GM18508 (cell line): ENCODE measurements at regions not wholly inside any gene's neighbourhood (a gene's known extent, or its start where the extent isn't known, plus 50 kb on each side); places are given as distances from the start of the nearest gene placed in this dataset.

Experiments used
- ATAC-seq: cut with Tn5 transposase; IDR thresholded peaks from one replicate; pipeline ENCODE4 v1.9.1; 2021; ENCODE audit warnings: moderate number of reproducible peaks; ENCODE audit not compliant: insufficient read depth, unreplicated experiment

- ATAC-seq = no peak
Observed at GRCh38 chr12:127542931-127543330, 724.0 kb upstream of the TMEM132C start.

- no peak for ATAC-seq
Observed at GRCh38 chr12:127546721-127547505, 720.1 kb upstream of the TMEM132C start.

GRCh38 chr12:127548123-127548553 lies 718.8 kb upstream of the TMEM132C start:
- no peak for ATAC-seq

DNA sequence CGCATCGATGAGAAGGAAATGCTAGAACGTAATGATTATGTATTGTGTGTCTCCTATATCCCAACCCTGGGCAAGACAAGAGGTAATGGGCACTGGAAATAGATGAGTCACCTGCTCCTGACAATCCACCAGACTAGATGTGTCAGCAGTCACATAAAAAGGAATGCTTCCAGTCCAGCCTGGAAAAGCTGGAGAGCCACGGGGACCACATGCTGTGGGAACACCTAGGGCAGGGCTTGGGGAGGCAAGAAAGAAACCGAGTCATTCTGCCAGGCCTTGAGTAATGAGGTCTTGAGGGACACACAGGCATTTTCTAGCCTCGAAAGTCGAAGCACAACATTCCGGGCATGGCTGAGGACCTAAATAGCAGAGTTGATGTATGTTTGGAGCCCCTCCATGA lies 716.7 kb upstream of the TMEM132C start:
- no peak for ATAC-seq

- ATAC-seq = no peak
Observed at GRCh38 chr12:127552838-127553237, 714.1 kb upstream of the TMEM132C start.

- no peak for ATAC-seq
Observed at GRCh38 chr12:127555071-127555470, 711.9 kb upstream of the TMEM132C start.

DNA sequence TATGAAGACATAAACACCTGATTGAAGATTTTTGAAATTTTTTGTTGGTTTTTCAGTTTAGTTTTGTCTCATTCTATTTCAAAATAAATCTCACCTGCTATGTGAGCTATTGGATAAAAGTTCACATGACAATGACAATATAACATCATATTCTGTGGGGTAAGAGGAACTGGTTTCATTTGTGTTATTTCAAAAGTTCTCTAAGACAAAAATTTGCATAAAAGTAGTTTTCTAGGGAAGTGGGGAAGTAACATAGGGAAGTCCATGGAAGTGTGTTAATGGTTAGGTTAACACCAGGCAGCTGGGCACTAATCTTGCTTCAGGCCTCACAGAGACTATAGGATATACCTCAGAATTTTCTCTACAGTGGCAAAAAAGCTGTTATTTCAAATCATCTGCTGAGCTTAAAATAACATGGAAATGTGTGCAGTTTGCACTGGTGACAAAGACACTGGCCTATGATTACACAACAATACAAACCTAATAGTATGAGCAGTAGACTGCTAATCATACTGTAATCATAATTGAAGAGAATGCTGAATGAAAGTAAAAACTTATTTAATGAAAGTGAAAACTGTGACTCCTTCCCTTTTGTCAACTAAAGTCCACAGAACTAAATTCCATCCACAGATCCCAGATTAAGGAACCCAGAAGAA lies 710.6 kb upstream of the TMEM132C start:
- no peak for ATAC-seq

GRCh38 chr12:127558361-127558760 lies 708.6 kb upstream of the TMEM132C start:
- no peak for ATAC-seq

- ATAC-seq = no peak
Observed at GRCh38 chr12:127559349-127560040, 707.5 kb upstream of the TMEM132C start.

DNA sequence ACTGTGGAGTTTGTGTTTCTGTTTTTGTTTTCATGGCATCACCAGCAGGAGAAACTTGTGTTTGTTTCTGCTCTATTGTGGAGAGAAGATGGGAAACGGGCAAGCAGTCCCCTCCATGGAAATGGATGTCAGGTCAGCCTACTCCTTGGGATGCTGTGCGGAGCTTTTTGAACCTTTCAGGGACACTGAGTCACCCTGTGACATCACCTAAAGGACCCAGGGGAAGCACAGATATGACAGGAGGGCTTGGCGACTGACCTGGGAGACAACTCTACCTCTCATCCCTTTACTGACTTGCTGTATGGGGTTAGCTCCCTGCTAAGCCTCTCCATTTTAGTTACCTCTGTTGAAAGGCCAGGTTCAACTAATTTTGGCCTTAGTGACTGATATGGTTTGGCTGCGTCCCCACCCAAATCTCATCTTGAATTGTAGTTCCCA lies 706.9 kb upstream of the TMEM132C start:
- ATAC-seq = no peak

DNA sequence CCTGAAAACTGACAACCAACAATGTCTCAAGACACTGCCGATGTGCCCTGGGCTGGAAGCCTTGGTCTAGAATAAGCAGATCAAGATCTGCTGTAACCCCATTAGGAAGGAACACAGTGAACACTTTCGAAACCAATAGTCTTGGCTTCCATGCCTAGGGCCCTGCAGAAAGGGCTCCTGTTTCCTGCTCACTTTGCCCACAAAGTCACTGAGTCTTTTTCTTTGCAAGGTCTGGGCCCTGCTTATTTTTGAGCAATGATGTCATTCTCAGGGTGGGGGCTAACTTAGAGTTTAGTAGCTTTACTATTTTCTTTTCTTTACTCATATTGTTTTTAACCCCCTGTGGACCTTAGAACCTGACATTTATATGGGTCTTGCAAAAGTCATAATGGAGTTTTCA lies 704.2 kb upstream of the TMEM132C start:
- ATAC-seq = no peak

DNA sequence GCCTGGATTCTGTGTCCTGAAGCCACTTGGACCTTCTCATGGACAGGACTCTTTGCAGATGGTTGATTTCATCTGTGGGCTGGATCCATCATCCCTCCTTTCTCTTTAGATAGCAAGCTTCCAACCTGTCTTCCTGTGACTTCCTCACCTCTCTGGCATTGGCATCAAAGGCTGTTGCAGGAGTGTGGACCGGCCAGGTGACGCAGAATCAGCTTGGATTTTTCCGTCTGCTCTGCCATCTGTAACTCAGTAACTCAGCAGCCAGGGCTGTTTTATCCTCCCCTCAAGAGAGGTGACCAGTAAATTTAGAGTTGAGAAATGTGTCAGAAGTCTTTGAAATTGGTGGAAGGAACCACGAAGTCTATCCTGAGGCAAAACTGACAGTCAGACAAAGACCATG lies 701.7 kb upstream of the TMEM132C start:
- no peak for ATAC-seq

DNA sequence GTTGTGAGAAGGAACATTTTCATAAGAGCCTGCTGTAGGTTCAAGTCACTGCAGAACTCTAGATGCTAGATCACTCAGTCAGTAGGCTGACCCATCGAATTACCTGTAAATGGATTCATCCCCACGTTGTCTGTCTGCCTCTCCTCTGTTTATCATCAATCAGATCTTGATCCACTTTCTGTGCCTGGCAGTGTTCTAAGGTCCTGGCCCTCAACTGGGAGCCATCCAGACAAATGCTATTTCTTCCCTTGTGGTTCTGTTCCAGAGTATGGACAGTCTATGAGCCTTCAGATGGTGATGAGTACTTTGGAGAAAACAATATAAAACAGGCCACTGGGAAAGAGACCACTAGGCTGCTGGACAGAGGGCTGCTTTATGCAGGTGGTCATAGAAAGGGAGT lies 699.4 kb upstream of the TMEM132C start:
- no peak for ATAC-seq

DNA sequence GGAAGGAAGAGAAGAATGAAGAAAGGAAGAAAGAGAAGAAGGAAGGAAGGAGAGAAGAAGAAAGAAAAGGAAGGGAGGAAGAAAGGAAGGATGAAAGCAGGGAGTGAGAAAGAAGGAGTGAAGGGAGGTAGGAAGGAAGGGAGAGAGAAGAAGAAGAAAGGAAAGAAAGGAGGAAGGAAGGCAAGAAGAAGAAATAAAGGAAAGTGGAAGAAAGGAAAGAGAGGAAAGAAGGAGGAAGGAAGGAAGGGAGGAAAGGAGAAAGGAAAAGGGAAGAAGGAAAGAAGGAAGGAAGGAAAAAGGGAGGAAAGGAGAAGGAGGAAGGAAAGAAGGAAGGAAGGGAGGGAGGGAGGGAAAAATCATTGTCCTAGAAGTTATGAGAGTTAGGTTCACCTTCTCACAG lies 696.6 kb upstream of the TMEM132C start:
- ATAC-seq = no peak

- no peak for ATAC-seq
Observed at GRCh38 chr12:127570793-127571360, 696.1 kb upstream of the TMEM132C start.

DNA sequence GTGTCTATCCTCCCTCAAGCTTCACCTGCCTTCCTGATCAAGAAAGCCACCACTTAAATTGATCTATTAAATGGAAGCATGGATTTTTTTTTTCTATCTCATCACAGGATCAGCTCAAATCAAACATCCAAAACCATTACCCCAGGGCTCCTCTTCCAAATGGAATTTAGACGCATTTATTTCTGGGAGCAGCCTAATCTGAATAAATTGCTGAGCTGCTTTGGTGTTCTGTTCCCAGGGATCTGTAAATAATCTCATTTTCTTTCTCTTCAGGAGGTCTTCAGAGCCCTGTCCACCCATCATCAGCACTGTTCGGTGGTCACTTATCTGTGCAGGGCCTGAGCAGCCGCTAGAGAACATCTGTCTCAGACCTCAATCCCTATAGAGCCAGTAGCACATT lies 695.4 kb upstream of the TMEM132C start:
- no peak for ATAC-seq

GRCh38 chr12:127579446-127579845 lies 687.5 kb upstream of the TMEM132C start:
- no peak for ATAC-seq

- no peak for ATAC-seq
Observed at GRCh38 chr12:127582074-127582473, 684.9 kb upstream of the TMEM132C start.

GRCh38 chr12:127583041-127583440 lies 683.9 kb upstream of the TMEM132C start:
- no peak for ATAC-seq

- no peak for ATAC-seq
Observed at GRCh38 chr12:127588249-127588648, 678.7 kb upstream of the TMEM132C start.

GRCh38 chr12:127589541-127589940 lies 677.4 kb upstream of the TMEM132C start:
- no peak for ATAC-seq
